CD4-positive, alpha-beta T cell treated with Interleukin-17A for 4 hours (primary cell): ENCODE measurements at regions not wholly inside any gene's neighbourhood (a gene's known extent, or its start where the extent isn't known, plus 50 kb on each side); places are given as distances from the start of the nearest gene placed in this dataset.
"Not testable (repeated sequence)": the region's sequence is repeated elsewhere in the genome, so short reads cannot be mapped to it uniquely, and the experiment has no call there.

Source experiments
- DNase-seq: peaks from one replicate; pipeline ENCODE4 v3.0.0-alpha.2; 2020; ENCODE audit warnings: mixed read lengths

DNA sequence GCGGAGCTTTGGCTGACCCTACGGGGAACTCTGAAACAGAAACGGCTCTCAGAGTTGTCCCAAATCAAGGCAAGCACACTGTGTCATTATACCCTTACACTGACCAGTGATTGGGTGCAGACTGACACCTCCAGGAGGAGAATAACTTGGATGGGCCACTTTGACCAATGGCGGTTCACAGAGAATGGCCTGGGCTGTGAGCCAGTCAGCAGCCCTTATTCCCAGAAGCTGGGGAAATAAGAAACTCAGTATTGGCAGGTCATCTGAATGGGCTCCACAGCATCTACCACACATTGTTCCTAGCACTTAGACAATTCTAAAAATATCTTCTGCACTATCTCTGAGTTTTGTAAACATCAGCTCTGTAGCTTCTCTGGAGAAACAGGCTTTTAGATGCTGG is 265.2 kb downstream of the ADGRL2 start:
- DNase-seq, result no peak

DNA sequence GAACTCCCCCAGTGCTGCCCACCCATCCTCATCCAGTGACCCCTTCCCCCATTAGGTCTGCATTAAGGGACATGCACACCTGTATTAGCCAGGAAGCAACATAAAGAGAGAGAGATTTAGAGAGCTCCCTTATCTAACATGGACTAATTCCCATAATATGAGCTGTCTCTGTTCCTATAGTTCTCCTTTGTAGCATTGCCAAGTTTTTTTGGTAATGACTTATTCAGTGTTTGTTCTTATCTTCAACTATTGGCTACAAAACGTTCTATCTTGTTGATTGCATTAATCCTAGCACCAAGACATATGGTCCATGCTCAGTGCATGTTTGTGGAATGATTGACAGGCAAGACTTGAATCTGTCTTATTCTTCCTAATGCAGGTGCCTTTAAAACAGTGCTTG is 264.0 kb downstream of the ADGRL2 start:
- no peak for DNase-seq

DNA sequence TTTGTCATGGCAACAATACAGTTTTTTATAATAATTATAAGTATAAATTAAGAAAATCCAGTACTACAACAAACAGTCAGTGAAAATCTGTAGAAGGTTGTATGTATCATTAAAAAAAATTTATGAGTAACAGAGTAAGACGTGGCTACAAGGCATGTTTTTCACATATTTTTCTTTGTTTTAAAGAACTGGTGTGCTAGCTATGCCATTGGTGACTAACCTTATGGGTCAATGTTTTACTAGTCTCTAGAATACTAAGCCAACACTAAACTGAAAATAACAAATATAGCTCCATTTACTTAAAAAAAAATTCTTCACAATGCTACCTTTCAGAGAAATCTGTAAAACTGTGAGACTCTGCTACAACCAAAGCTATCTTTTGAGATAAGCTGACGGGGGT is 261.5 kb downstream of the ADGRL2 start:
- no peak for DNase-seq

DNA sequence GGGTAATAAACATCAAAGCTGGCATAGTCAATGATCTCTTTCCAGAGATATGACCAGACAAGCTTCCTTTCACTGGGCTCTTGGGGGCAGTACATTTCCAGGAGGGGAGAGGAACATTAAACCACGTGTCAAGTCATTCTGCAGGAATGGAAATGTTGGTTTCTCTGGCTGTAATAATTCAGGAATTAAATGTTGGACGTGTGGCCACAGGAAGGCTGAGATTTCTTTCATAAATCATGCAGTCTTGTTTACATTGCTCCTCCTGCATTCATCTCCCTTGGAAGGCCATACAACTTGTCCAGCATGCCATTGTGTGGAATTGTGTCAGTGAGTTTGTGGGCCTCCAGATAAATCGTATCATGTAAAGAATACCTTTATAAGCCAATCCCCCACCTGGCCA is 259.2 kb downstream of the ADGRL2 start:
- DNase-seq, result no peak

DNA sequence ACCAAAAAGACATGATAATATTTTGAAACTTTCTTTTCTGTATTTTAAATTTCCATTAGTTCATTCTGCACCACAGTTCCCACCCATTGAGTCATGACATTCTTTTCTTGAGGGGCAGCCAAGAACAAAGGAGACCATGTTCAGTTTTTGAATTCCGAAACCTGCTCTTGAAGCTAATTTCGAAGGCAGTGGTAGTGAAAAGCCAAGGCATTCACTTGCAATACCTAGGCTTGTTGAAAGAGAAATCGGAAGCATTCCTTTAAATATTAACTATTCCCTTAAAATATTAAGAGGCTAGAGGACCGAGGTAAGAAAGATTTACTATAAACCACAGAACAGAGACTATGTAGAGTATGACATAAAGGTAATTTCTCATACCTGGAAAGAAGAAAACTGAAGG is 256.3 kb downstream of the ADGRL2 start:
- DNase-seq, result no peak

DNA sequence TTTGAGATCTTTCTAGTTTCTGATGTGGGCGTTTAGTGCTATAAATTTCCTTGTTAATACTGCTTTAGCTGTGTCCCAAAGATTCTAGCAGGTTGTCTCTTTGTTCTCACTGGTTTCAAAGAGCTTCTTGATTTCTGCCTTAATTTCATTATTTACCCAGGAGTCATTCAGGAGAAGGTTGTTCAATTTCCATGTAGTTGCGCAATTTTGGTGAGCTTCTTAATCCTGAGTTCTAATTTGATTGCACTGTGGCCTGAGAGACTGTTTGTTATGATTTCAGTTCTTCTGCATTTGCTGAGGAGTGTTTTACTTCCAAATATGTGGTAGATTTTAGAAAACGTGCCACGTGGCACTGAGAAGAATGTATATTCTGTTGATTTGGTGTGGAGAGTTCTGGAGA is 254.6 kb downstream of the ADGRL2 start:
- DNase-seq, result not testable (repeated sequence)

DNA sequence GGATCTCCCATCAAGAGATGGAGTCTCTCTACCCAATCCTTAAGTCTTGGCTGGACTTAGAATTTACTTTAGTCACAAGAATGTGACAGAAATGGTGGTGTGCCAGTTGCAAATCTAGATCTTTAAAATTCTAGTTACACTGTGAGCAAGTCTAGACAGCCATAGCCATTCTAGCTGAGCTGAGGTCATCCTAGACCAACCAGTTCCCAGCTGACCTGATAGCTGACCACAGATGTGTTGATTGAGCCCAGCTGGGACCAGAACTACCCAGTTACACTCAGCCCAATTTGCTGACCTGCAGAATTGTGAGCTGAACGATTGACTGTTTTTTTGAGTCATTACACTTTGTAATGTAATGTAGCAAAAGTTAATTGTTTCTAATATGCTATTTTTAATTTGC is 251.8 kb downstream of the ADGRL2 start:
- DNase-seq, result no peak

DNA sequence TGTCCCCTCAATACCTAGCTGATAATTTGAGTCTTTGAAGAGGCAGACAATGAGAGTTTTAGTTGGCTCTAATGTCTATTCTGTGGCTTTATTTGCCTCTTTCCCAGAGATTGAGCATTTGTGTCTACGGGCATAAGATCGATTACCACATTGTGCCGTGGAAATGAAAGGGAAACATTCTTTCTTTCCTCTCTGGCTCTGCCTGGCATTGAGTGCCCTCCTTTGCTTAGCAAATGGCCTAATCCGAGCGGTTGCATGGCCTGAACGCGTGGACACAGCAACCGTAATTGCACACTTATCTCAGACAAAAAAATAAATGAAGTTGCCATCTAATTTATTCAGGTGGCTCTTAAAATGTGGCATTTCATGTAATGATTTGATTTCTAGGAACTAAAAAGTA is 247.9 kb downstream of the ADGRL2 start:
- no peak for DNase-seq

DNA sequence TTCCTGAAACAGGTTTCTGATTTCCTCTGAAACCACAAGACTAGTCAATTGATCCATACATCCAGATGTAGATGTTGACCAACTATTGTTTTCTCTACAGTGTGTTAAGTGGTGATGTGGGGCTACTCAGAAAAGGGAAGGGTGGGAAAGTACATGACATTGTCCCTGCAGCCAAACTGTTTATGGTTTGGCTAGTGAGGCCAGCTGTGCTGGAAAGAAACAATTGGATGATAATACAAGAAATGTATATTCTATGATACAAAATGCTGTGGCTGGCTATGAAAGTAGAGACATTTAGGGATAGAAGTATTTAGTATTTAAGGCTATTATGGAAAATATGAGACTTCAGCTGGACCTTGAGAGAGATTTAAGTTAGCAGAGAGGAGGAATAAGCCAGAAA is 244.5 kb downstream of the ADGRL2 start:
- no peak for DNase-seq

DNA sequence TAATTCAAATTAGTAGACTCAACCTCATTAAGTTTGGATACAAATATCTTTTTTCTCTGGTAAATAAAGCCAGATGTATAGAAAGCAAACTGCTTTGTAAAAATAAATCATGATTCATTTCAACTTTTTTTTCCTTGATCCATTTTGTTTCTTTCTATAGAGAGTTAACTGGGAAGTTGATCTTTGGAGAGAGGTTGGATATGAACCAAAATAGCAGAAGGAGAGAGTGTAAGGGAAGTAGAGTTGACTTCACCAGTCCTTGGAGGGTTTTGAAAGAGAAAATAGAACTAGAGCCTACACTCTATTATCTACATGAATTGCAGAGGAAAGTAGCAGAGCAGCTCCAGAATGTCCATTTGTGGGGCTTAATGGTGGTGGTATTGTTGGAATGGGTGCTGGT is 243.8 kb downstream of the ADGRL2 start:
- no peak for DNase-seq

DNA sequence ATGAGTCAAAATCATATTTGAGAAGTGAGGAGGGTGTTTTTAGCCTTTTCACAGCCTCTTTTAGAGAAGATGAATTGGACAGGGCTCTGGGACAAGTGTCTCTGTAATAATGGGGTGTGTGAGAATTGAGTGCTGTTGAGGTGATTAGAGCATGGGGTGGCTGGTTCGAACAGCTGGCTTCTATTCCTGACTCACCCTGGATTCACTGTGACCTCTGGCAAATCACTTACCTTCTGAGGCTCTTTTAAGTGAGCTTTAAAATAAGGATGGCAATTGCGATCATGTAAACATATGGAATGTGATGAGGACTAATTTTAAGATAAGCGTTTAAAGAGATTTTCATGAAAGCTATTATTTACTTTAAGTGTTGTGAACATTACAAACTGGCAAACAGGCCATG is 243.4 kb downstream of the ADGRL2 start:
- DNase-seq, result no peak

DNA sequence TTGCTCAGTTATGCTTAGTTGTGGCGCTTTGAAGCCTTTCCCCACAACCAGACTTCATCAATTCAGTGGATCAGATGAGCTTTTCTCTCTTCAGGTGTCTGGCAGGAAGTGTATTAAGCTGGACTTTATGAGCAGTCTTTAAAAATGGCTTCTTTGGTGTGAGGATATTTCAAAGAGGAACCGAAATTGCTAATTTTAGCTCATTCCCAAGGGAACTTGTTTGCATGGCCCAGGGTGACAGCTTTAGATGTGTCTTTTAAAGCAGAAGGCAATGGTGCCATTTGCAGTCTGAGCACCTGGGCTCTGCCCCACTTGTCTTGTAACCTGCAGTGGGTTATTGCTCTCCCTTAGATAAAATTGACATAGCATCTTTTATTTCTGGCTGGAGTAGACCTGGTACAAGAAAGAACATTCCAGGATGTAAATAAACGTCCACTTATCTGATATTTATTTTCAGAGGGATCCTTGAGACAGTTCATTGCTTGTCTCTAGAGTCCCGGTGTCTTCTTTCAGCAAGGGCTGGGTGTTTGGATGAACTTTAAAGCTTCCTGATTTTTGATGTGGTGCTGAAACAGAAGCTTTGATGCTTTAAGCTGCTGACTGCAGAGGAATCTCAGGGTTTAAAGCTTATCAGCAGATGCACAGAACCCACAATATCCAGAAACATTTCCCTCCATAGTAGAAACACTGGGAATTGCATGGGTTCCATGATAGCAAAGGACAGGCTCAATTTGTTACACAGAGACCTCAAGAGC is 241.7 kb downstream of the ADGRL2 start:
- DNase-seq, result no peak
